Cardiac fibroblast (primary cell): ENCODE measurements at regions not wholly inside any gene's neighbourhood (a gene's known extent, or its start where the extent isn't known, plus 50 kb on each side); places are given as distances from the start of the nearest gene placed in this dataset.

Experiments
- DNase-seq, 2 donors: peaks; one replicate each; pipeline versions ENCODE4 v3.0.0 to v3.0.0-alpha.2; 2010; ENCODE audit warnings: low read depth in 2 of 2
- H3K4me3 ChIP-seq, 2 donors: replicated peaks in 1 of 2; 1 replicate in 1 of 2; 2 replicates in 1 of 2; pipeline ENCODE4 v1.5.1; 2011; ENCODE audit warnings: low read depth in 2 of 2, low read length in 2 of 2, mild to moderate bottlenecking in 2 of 2, moderate library complexity in 1 of 2
- CTCF ChIP-seq: IDR thresholded peaks from one replicate; pipeline ENCODE4 v1.5.1; 2011; ENCODE audit warnings: low read depth, mild to moderate bottlenecking, low read length, inconsistent platforms

- no peak overlapping the region for H3K4me3 ChIP-seq
- no peak for TF ChIP-seq CTCF
- DNase-seq, result no peak
Measured at GRCh38 chr7:17472939-17473338, 174.5 kb downstream of the AHR start.

DNA sequence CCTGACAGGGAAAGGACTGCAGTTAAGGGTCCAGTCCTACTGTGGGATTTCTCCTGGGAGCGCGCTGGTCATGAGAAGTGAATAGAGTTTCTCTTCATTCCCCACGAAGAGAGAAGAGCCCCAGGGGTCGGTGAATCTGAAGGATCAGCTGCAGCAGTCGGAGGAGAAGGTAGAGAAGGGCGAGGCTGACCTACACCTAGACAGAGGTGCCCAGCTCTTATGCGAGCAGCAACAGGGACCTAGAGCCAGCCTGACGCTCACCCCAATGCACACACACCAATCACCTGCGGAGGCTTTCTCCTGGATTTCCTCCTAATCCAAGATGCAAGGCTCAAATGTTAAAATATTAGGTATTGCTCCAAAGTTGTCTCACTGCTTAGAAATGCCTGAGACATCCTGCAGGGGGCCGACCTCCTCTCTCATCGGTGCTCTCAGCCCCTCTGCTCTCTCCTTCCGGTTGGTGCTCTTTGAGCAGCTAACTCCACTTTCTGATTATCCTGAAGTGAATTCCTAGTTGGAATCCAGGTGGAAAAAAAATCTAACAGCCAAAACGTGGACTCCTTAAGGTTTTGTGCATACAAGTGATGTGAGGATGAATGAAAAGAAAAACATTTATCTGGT lies 176.4 kb downstream of the AHR start:
- peak; percentile 15 for TF ChIP-seq CTCF
- no peak for DNase-seq
- H3K4me3 ChIP-seq, result no peak overlapping the region

GRCh38 chr7:17477182-17477581 lies 178.7 kb downstream of the AHR start:
- H3K4me3 ChIP-seq, result no peak overlapping the region
- no peak for DNase-seq
- no peak for TF ChIP-seq CTCF

DNA sequence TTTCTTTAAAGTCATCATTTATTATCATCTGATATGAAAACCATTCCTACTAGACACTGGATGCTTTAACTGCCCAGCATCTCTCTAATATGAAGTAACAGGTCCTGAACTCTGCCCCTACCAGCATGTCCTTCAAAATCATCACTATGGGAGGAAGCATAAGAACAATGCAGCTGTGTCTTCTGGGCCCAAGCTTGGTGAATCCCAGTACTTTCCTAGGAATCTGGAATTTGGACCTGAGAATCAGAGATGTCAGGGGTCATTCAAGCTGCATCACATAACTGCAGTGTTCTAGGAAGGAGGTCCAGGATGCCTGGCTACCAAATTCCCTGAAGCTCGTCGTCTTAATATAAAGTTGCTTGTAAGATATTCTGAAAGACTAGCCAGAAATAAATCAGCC lies 182.7 kb downstream of the AHR start:
- DNase-seq, result no peak
- H3K4me3 ChIP-seq, result no peak overlapping the region
- no peak for TF ChIP-seq CTCF

- DNase-seq, result no peak
- H3K4me3 ChIP-seq, result no peak overlapping the region
- no peak for TF ChIP-seq CTCF
Measured at GRCh38 chr7:17485368-17485767, 186.9 kb downstream of the AHR start.

DNA sequence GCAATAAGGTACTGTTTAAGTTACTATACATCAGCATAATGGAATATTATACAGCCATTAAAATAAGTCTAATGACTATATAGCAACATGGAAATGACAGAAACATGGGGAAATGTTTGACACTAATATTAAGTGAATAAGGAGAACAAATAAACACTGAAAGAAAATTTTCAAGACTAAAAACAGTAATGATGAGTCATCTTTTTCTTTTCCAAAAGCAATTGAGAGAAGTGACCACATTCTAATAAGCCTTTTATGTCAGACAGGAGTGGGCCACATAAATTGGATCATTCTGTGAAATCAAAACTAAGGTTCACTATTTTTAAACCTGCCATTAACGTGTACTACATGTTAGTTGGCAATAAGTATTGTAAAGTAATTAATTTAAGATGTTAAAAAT lies 187.5 kb downstream of the AHR start:
- H3K4me3 ChIP-seq, result no peak overlapping the region
- no peak for TF ChIP-seq CTCF

GRCh38 chr7:17486835-17487234 lies 188.4 kb downstream of the AHR start:
- TF ChIP-seq CTCF, result no peak
- H3K4me3 ChIP-seq, result no peak overlapping the region
- peak in 1 of 2 donors; percentile 5 for DNase-seq

More for the DNA sequence above, 187.5 kb downstream of the AHR start:
- peak in 1 of 2 donors; percentile 16 for DNase-seq
